OCI-LY7 (cell line): ENCODE measurements at regions not wholly inside any gene's neighbourhood (a gene's known extent, or its start where the extent isn't known, plus 50 kb on each side); places are given as distances from the start of the nearest gene placed in this dataset.

Experiments
- BruUV-seq: library from RNA; stranded (reverse); fragments of 400-500 nt; replicated peaks from 2 replicates; lab custom pipeline; 2021; lab: Mats Ljungman, UMichigan
- CTCF ChIA-PET: fragments of 300-600 bp; sonication (Branson Sonifier 250); formaldehyde crosslinking; loops from one replicate; lab custom pipeline; 2022; ENCODE audit warnings: antibody characterized with exemption; ENCODE audit not compliant: unreplicated experiment; lab: Charles Lee
- POLR2A ChIA-PET: fragments of 300-600 bp; sonication (Branson Sonifier 250); formaldehyde crosslinking; loops from one replicate; lab custom pipeline; 2022; ENCODE audit warnings: antibody characterized with exemption; lab: Charles Lee
- DNase-seq: peaks from one replicate; pipeline ENCODE4 v3.0.0-alpha.2; 2015; ENCODE audit warnings: low spot score
- H2AFZ ChIP-seq: fragments of 200-600 bp; sonication (generic), shearing (Covaris generic); 2 replicates; pipeline ENCODE4 v1.6.1; 2014; ENCODE audit warnings: mild to moderate bottlenecking, antibody characterized with exemption, low read length, moderate library complexity
- H3K27ac ChIP-seq: fragments of 200-600 bp; sonication (generic); 2 replicates; pipeline ENCODE4 v1.5.1; 2014; ENCODE audit warnings: mixed run types, low read depth, mild to moderate bottlenecking, moderate library complexity, low read length, inconsistent platforms; ENCODE audit not compliant: poor library complexity, severe bottlenecking
- H3K36me3 ChIP-seq: fragments of 200-600 bp; sonication (generic); 2 replicates; pipeline ENCODE4 v1.6.1; 2014; ENCODE audit warnings: mild to moderate bottlenecking, antibody characterized with exemption, low read length, moderate library complexity, mixed read lengths; ENCODE audit not compliant: insufficient read depth
- H3K4me1 ChIP-seq: fragments of 200-600 bp; sonication (generic); 2 replicates; pipeline ENCODE4 v1.5.1; 2014; ENCODE audit warnings: mild to moderate bottlenecking, low read length; ENCODE audit not compliant: insufficient read depth, poor library complexity, severe bottlenecking
- H3K4me2 ChIP-seq: fragments of 200-600 bp; sonication (generic); 2 replicates; pipeline ENCODE4 v1.6.1; 2014; ENCODE audit warnings: mild to moderate bottlenecking, low read length
- H3K4me3 ChIP-seq: fragments of 200-600 bp; sonication (generic); 2 replicates; pipeline ENCODE4 v1.5.1; 2014; ENCODE audit warnings: mild to moderate bottlenecking, low read depth, low read length; ENCODE audit not compliant: poor library complexity, severe bottlenecking
- H3K79me2 ChIP-seq: fragments of 200-600 bp; sonication (generic); 2 replicates; pipeline ENCODE4 v1.6.1; 2016; ENCODE audit warnings: low read depth, mild to moderate bottlenecking, low read length, moderate library complexity, mixed read lengths; ENCODE audit not compliant: insufficient read depth
- H3K9me2 ChIP-seq: fragments of 200-600 bp; sonication (generic); 2 replicates; pipeline ENCODE4 v1.6.1; 2016; ENCODE audit warnings: mild to moderate bottlenecking, low read length, mixed read lengths; ENCODE audit not compliant: insufficient read depth
- H3K9me3 ChIP-seq: fragments of 200-600 bp; sonication (generic); 2 replicates; pipeline ENCODE4 v1.6.1; 2014; ENCODE audit warnings: mild to moderate bottlenecking, mixed run types, low read length, mixed read lengths
- H4K20me1 ChIP-seq: fragments of 200-600 bp; sonication (generic); 2 replicates; pipeline ENCODE4 v1.6.1; 2014; ENCODE audit warnings: mild to moderate bottlenecking, antibody characterized with exemption, low read length, moderate library complexity, mixed read lengths; ENCODE audit not compliant: insufficient read depth
- CTCF ChIP-seq: fragments of 200-600 bp; sonication (generic); conservative IDR thresholded peaks from 2 replicates; pipeline ENCODE4 v1.5.1; 2014; ENCODE audit warnings: mild to moderate bottlenecking, antibody characterized with exemption, low read length, moderate library complexity, mixed read lengths
- EZH2phosphoT487 ChIP-seq: fragments of 200-600 bp; sonication (generic); IDR thresholded peaks from 2 replicates; pipeline ENCODE4 v1.6.1; 2018; ENCODE audit warnings: low read depth, borderline replicate concordance, mild to moderate bottlenecking, mixed run types, antibody characterized with exemption, low read length, moderate library complexity, mixed read lengths
- intact Hi-C: fragments of 100-400 bp; cut with micrococcal nuclease; formaldehyde crosslinking; loops from one replicate; pipeline ENCODE4 v1.10.0; 2022; ENCODE audit not compliant: unreplicated experiment

- CTCF ChIA-PET: no interaction called here
- no peaks in the 10 kb centered on the region for H3K9me3 ChIP-seq
These were observed 351.6 kb downstream of the ALG10 start for GRCh38 chr12:34373926-34374325.

GRCh38 chr12:34376133-34376799 lies 354.0 kb downstream of the ALG10 start:
- Histone ChIP-seq H4K20me1 (no peaks in the 10 kb centered on the region), H3K79me2 (no peaks in the 10 kb centered on the region), H3K27ac (no peak overlapping the region), H3K36me3 (no peaks in the 10 kb centered on the region), H2AFZ (no peak overlapping the region), H3K4me1 (no peaks in the 10 kb centered on the region), H3K9me3 (no peaks in the 10 kb centered on the region), H3K4me2 (no peak overlapping the region), H3K9me2 (no peaks in the 10 kb centered on the region), H3K4me3 (no peak overlapping the region)
- TF ChIP-seq CTCF: no peak
- TF ChIP-seq EZH2phosphoT487: no peak
- POLR2A ChIA-PET: no interaction called here
- CTCF ChIA-PET: no interaction called here
- BruUV-seq: no TSS peak
- DNase-seq: no peak
- intact Hi-C loops: no loop called here

More at GRCh38 chr12:34373926-34374325, 351.6 kb downstream of the ALG10 start:
- H4K20me1 ChIP-seq: no peaks in the 10 kb centered on the region
- BruUV-seq: no TSS peak
- TF ChIP-seq EZH2phosphoT487: no peak
- TF ChIP-seq CTCF: no peak
- no peaks in the 10 kb centered on the region for H3K4me1 ChIP-seq
- no peak overlapping the region for H3K4me3 ChIP-seq
- POLR2A ChIA-PET: no interaction called here
- no peak overlapping the region for H3K4me2 ChIP-seq
- no peak overlapping the region for H2AFZ ChIP-seq
- no peaks in the 10 kb centered on the region for H3K36me3 ChIP-seq
- no peak for DNase-seq
- no peaks in the 10 kb centered on the region for H3K9me2 ChIP-seq
- no peaks in the 10 kb centered on the region for H3K79me2 ChIP-seq
- H3K27ac ChIP-seq: no peak overlapping the region
- intact Hi-C loops: no loop called here

- DNase-seq: no peak
- TF ChIP-seq EZH2phosphoT487 (no peak), CTCF (no peak)
- Histone ChIP-seq H3K79me2 (no peaks in the 10 kb centered on the region), H2AFZ (no peak overlapping the region), H4K20me1 (no peaks in the 10 kb centered on the region), H3K36me3 (no peaks in the 10 kb centered on the region), H3K4me3 (no peak overlapping the region), H3K4me2 (no peak overlapping the region), H3K9me3 (no peaks in the 10 kb centered on the region), H3K4me1 (no peaks in the 10 kb centered on the region), H3K9me2 (no peaks in the 10 kb centered on the region), H3K27ac (no peak overlapping the region)
- CTCF ChIA-PET: no interaction called here
- intact Hi-C loops: no loop called here
- no TSS peak for BruUV-seq
- POLR2A ChIA-PET: no interaction called here
These were observed 355.1 kb downstream of the ALG10 start for GRCh38 chr12:34377243-34378035.
